ENCODE measurements at regions not wholly inside any gene's neighbourhood (a gene's known extent, or its start where the extent isn't known, plus 50 kb on each side); places are given as distances from the start of the nearest gene placed in this dataset.
"Not testable (repeated sequence)": the region's sequence is repeated elsewhere in the genome, so short reads cannot be mapped to it uniquely, and the experiment has no call there.

GRCh38 chr4:64001229-64001898 lies 407.9 kb downstream of the TECRL start:
- DNase-seq, result no peak

GRCh38 chr4:64000241-64000640 lies 409.0 kb downstream of the TECRL start:
- DNase-seq, result no peak

- no peak for DNase-seq
These were observed 423.0 kb downstream of the TECRL start for GRCh38 chr4:63986253-63986652.

GRCh38 chr4:63983224-63983623 lies 426.0 kb downstream of the TECRL start:
- DNase-seq, result no peak

GRCh38 chr4:63965875-63966274 lies 443.4 kb downstream of the TECRL start:
- DNase-seq, result no peak

- not testable (repeated sequence) for DNase-seq
These were observed 466.5 kb downstream of the TECRL start for GRCh38 chr4:63942706-63943286.

GRCh38 chr4:63937961-63938360 lies 471.3 kb downstream of the TECRL start:
- no peak for DNase-seq

- DNase-seq, result no peak
These were observed 487.1 kb downstream of the TECRL start for GRCh38 chr4:63922146-63922545.

GRCh38 chr4:63921561-63921960 lies 487.7 kb downstream of the TECRL start:
- DNase-seq, result no peak

GRCh38 chr4:63919636-63920365 lies 489.4 kb downstream of the TECRL start:
- DNase-seq, result no peak

- DNase-seq, result no peak
These were observed 502.5 kb downstream of the TECRL start for GRCh38 chr4:63906660-63907183.

GRCh38 chr4:63904201-63904600 lies 505.0 kb downstream of the TECRL start:
- DNase-seq, result no peak

GRCh38 chr4:63901304-63901703 lies 507.9 kb downstream of the TECRL start:
- no peak for DNase-seq

GRCh38 chr4:63898961-63899360 lies 510.3 kb downstream of the TECRL start:
- DNase-seq, result no peak

GRCh38 chr4:63894161-63894560 lies 515.1 kb downstream of the TECRL start:
- no peak for DNase-seq

- DNase-seq, result no peak
These were observed 539.9 kb downstream of the TECRL start for GRCh38 chr4:63869370-63869769.

- no peak for DNase-seq
These were observed 557.8 kb downstream of the TECRL start for GRCh38 chr4:63851496-63851895.

- DNase-seq, result no peak
These were observed 568.0 kb downstream of the TECRL start for GRCh38 chr4:63841266-63841665.

GRCh38 chr4:63831590-63832155 lies 577.6 kb downstream of the TECRL start:
- no peak for DNase-seq

GRCh38 chr4:63817196-63817865 lies 591.9 kb downstream of the TECRL start:
- DNase-seq, result no peak

- DNase-seq, result no peak
These were observed 594.9 kb downstream of the TECRL start for GRCh38 chr4:63814171-63814964.

GRCh38 chr4:63799166-63799565 lies 610.1 kb downstream of the TECRL start:
- DNase-seq, result no peak

Measured in NCI-H1105 treated with DMSO at 0.1 percent for 48 hours (cell line).